ENCODE measurements at regions not wholly inside any gene's neighbourhood (a gene's known extent, or its start where the extent isn't known, plus 50 kb on each side); places are given as distances from the start of the nearest gene placed in this dataset.

- H3K36me3 ChIP-seq (ENCODE audit: control insufficient read depth, insufficient read depth, low read length): no peaks in the 10 kb centered on the region
- TF ChIP-seq CTCF (IDR thresholded peaks at IDR 0.05; ENCODE audit: insufficient read depth, low read length, poor library complexity, severe bottlenecking): no peak
- H3K27me3 ChIP-seq (replicated peaks; ENCODE audit: control insufficient read depth, insufficient read depth, low read length): no peaks in the 10 kb centered on the region
- no peak overlapping the region for H3K4me3 ChIP-seq (replicated peaks; ENCODE audit: low read depth, low read length)
- no peak for DNase-seq (ENCODE audit: extremely low read depth, insufficient read length)
Measured at GRCh38 chr3:110332629-110333028, 739.0 kb upstream of the NECTIN3 start.

GRCh38 chr3:110341047-110341446 lies 730.6 kb upstream of the NECTIN3 start:
- no peak overlapping the region for H3K4me3 ChIP-seq (replicated peaks; ENCODE audit: low read depth, low read length)
- no peak for TF ChIP-seq CTCF (IDR thresholded peaks at IDR 0.05; ENCODE audit: insufficient read depth, low read length, poor library complexity, severe bottlenecking)
- no peaks in the 10 kb centered on the region for H3K27me3 ChIP-seq (replicated peaks; ENCODE audit: control insufficient read depth, insufficient read depth, low read length)
- no peak for DNase-seq (ENCODE audit: extremely low read depth, insufficient read length)
- H3K36me3 ChIP-seq (ENCODE audit: control insufficient read depth, insufficient read depth, low read length): no peaks in the 10 kb centered on the region

GRCh38 chr3:110343376-110343775 lies 728.2 kb upstream of the NECTIN3 start:
- Histone ChIP-seq H3K27me3 (replicated peaks; ENCODE audit: control insufficient read depth, insufficient read depth, low read length) (no peaks in the 10 kb centered on the region), H3K36me3 (ENCODE audit: control insufficient read depth, insufficient read depth, low read length) (no peaks in the 10 kb centered on the region), H3K4me3 (replicated peaks; ENCODE audit: low read depth, low read length) (no peak overlapping the region)
- no peak for TF ChIP-seq CTCF (IDR thresholded peaks at IDR 0.05; ENCODE audit: insufficient read depth, low read length, poor library complexity, severe bottlenecking)
- DNase-seq (ENCODE audit: extremely low read depth, insufficient read length): no peak

- Histone ChIP-seq H3K27me3 (replicated peaks; ENCODE audit: control insufficient read depth, insufficient read depth, low read length) (no peaks in the 10 kb centered on the region), H3K36me3 (ENCODE audit: control insufficient read depth, insufficient read depth, low read length) (no peaks in the 10 kb centered on the region), H3K4me3 (replicated peaks; ENCODE audit: low read depth, low read length) (no peak overlapping the region)
- no peak for DNase-seq (ENCODE audit: extremely low read depth, insufficient read length)
- TF ChIP-seq CTCF (IDR thresholded peaks at IDR 0.05; ENCODE audit: insufficient read depth, low read length, poor library complexity, severe bottlenecking): no peak
Measured at GRCh38 chr3:110343945-110344344, 727.7 kb upstream of the NECTIN3 start.

GRCh38 chr3:110344487-110344886 lies 727.1 kb upstream of the NECTIN3 start:
- no peak for DNase-seq (ENCODE audit: extremely low read depth, insufficient read length)
- TF ChIP-seq CTCF (IDR thresholded peaks at IDR 0.05; ENCODE audit: insufficient read depth, low read length, poor library complexity, severe bottlenecking): no peak
- Histone ChIP-seq H3K36me3 (ENCODE audit: control insufficient read depth, insufficient read depth, low read length) (no peaks in the 10 kb centered on the region), H3K27me3 (replicated peaks; ENCODE audit: control insufficient read depth, insufficient read depth, low read length) (no peaks in the 10 kb centered on the region), H3K4me3 (replicated peaks; ENCODE audit: low read depth, low read length) (no peak overlapping the region)
